AG10803 (cell line): ENCODE measurements at regions not wholly inside any gene's neighbourhood (a gene's known extent, or its start where the extent isn't known, plus 50 kb on each side); places are given as distances from the start of the nearest gene placed in this dataset.

ENCODE experiments used
- DNase-seq: peaks from one replicate; pipeline ENCODE4 v3.0.0; 2010; ENCODE audit warnings: low read depth
- H3K4me3 ChIP-seq: 2 replicates; pipeline ENCODE4 v1.5.1; 2011; ENCODE audit warnings: mild to moderate bottlenecking, low read length, control low read depth
- CTCF ChIP-seq: conservative IDR thresholded peaks from 2 replicates; pipeline ENCODE4 v1.5.1; 2011; ENCODE audit warnings: mild to moderate bottlenecking, low read length, control low read depth, inconsistent platforms

GRCh38 chrX:7223271-7223670 is 75.3 kb upstream of the PUDP start:
- H3K4me3 ChIP-seq = no peak overlapping the region
- no peak for DNase-seq
- TF ChIP-seq CTCF = no peak

DNA sequence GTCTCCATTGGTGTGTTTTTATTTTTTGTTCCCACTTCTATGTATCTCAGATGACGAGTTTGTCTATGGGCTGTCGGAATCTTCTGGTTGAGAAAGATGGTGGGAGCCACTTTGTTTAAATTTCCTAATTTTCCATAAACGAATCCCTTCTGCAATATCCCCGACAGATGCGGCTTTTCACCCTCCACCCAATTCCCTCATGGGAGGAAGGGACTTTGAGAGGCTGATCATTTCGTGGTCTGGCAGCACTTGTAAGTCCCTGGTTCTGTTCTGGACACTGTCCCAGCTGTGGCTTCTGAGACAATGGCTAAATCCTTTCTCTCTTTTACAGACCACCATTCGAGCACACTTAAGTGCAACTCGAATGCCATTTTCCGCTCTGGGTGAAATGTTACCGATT is 72.2 kb upstream of the PUDP start:
- TF ChIP-seq CTCF = no peak
- H3K4me3 ChIP-seq = no peak overlapping the region
- no peak for DNase-seq

DNA sequence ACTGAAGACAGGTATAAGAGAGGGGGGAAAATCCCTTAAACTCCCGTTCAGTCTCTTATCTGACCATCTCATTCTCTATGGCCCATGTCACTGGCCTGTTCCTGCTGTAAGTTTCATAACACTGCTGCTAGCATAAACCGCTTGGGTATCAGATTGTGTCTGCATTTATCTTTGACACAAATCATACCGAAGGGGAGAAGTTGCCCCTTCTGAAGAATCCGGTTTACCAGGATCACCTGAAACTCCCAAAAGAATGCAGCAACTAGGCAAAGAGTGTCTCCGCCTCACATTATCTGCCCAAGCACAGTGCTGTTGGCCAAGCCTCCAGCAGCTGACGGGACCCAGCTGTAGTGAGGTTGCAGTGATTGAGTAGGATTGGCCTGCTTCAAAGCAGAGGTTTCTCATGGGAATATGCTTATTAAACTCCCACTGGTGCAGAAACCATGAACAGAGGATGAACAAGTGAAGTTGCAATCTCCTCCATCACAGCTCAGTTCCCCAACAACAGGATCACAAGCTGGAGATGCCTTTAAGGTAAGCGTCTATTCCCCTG is 71.3 kb upstream of the PUDP start:
- no peak overlapping the region for H3K4me3 ChIP-seq
- TF ChIP-seq CTCF = no peak
- DNase-seq = no peak

DNA sequence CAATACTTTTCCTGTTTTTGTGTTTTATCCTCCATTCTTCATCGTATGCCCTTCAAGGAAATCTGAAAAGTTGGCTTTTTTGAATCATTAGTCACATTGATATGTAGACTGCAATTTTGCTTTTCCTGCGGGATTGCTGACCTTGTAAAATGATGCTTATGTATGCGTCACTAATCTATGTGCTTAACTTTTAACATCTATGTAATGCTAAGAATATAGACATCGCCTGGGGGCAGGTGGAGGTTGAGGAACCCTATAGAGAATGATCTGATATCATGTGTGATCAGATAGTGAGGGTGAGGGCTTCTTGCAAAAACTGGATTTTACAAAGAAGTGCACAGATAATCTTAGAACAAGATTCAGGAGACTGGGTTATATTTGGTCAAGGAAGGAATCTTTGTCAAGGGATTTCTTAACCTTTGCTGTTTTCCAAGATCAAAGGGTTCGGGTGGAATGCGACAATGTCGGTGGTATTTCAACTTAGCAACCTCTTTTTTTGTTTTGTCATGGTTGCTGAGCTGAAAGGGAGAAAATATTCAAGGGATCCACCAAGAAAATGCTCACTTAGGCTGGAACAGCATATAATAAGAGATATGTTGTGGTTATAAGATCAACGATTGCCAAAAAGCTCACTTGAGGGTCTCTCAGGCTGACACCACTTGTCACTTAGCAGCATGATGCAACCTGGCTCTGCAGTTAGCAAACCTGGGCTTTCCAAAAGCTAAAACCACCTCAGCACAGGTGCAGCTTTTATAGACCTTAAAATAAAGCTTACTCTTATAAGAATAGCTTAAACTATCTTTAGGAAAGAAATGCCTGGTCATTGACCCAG is 70.6 kb upstream of the PUDP start:
- DNase-seq = no peak
- no peak overlapping the region for H3K4me3 ChIP-seq
- no peak for TF ChIP-seq CTCF

DNA sequence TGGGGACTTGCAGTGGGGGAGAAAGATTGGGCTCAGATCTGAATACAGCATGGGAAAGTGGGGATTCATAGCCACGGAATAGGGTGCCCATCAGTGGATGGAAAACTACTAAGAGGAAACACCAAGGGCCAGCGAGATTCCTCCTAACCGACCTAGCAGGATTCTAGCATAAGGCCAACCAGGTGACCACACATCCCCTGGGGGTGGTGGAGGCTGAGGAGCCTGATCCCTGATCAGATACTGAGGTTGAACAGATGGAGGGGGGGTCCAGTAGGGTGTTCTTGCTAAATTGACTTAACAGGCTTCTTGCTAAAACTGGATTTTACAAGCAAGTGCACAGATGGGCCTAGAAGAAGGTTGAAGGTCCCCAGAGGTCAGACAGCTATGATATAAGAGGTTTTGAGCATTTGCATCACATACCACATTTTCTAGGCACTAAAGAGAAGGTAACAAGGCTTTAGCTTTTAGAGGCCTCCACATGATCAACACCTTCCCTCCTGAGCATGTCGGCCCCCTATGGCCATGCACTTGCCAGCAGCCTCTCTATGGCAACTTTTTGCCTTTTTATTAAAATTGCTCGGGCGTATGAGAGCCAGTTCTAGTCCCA is 69.1 kb upstream of the PUDP start:
- TF ChIP-seq CTCF = no peak
- H3K4me3 ChIP-seq = no peak overlapping the region
- DNase-seq = no peak

GRCh38 chrX:7215842-7216241 is 67.9 kb upstream of the PUDP start:
- DNase-seq = peak; percentile 77
- TF ChIP-seq CTCF = no peak
- H3K4me3 ChIP-seq = no peak overlapping the region

- no peak overlapping the region for H3K4me3 ChIP-seq
- DNase-seq = peak; percentile 15
- no peak for TF ChIP-seq CTCF
Observed at GRCh38 chrX:7214251-7214650, 66.3 kb upstream of the PUDP start.
